ENCODE measurements at regions not wholly inside any gene's neighbourhood (a gene's known extent, or its start where the extent isn't known, plus 50 kb on each side); places are given as distances from the start of the nearest gene placed in this dataset.
"Not testable (repeated sequence)": the region's sequence is repeated elsewhere in the genome, so short reads cannot be mapped to it uniquely, and the experiment has no call there.

DNA sequence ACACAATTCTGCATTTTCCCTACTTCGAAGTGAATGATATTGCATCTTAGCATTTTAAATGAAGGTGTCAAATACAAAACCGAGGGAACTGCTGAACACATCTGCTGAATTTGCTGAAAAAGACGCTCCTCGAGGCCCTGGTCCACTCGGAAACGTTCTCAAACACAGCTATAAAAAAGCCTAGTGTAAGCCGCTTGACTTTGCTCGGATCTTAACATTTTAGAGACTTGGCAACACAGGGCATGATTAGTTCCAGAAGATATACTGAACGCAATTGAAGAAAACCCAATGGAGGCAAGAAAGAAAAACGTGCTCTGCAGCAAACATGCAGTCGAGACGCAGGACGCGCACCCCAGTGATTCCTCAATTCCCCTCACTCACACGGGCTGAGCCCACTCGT, 506.4 kb upstream of the AMELY start:
- DNase-seq (ENCODE audit: low read depth in 2 of 2), result no peak

- no peak for DNase-seq (ENCODE audit: low read depth in 2 of 2)
Observed at GRCh38 chrY:7416406-7416805, 504.9 kb upstream of the AMELY start.

DNA sequence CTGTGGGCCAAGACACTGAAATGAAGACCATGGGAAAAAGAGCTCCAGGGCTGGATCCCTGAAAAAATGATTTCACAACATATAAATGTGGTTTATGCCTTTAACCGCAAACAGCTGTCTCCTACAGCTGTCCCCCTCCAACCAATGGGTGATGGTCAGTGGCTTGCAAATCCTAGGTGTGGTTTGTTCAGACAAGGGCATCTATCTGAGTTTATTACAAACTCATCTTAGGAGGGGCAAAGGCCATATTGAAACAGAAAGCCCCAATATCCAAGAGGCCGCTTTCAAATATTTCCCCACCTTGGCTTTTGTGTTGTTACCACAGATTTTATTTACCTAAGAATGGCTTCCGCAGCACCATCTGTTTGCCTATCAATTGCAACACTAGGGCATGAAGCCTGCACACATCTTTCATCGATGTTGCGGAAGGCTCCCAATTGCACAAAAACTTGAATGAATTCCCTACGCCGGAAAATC, 503.6 kb upstream of the AMELY start:
- no peak for DNase-seq (ENCODE audit: low read depth in 2 of 2)

DNA sequence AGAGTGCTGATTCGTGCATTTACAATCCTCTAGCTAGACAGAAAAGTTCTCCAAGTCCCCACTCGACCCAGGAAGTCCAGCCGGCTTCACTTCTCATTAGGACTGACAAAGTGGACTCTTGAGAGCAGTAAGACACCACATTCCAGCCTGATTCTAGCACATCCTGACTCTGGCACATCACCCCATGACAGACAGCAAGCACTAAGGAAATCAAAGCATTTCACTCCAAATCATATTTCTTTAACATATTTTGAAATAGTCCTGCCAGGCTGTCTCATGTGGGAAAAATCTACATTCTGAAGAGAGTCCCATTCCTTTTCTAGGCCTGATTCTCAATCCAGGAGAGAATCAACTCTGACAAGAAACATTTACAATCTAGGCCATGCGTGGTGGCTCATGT, 478.5 kb upstream of the AMELY start:
- DNase-seq (ENCODE audit: low read depth in 2 of 2), result no peak

DNA sequence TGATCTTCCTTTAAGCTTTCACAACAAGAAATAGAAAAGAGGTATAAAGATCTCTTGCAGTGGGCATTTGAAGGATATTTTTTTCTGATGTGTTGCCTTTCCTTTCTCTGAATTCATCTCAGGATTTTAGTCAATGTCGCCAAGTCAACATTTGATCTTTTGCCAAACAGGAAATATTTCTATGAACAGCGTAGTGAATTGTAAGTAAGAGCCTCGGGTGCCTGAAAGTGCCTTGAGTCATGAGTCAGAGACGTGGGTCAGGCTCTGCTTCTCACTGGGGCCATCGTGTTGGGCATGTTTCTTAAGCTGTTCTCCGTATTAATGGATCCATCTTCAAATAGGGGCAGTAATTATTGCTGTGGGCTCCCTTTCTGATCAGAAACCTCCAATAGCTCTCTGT, 471.4 kb upstream of the AMELY start:
- DNase-seq (ENCODE audit: low read depth in 2 of 2), result peak in 1 of 2 donors; percentile 80

- DNase-seq (ENCODE audit: low read depth in 2 of 2), result no peak
Observed at GRCh38 chrY:7377091-7377490, 465.5 kb upstream of the AMELY start.

DNA sequence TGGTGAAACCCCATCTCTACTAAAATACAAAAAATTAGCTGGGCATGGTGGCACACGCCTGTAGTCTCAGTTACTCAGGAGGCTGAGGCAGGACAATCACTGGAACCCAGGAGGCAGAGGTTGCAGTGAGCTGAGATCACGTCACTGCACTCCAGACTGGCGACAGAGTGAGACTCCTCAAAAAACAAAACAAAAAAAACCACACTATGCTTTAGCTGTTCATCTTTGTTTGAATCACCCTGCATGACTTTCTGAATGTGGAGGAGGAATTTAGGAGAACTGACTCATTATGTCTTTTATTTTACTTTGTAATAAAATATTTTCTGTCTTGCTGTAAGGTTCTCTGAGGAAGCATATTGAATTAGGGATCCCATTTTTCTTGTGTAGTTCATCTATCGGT, 462.9 kb upstream of the AMELY start:
- not testable (repeated sequence) for DNase-seq (ENCODE audit: low read depth in 2 of 2)

GRCh38 chrY:7371953-7372352, 460.4 kb upstream of the AMELY start:
- not testable (repeated sequence) for DNase-seq (ENCODE audit: low read depth in 2 of 2)

- not testable (repeated sequence) for DNase-seq (ENCODE audit: low read depth in 2 of 2)
Observed at GRCh38 chrY:7371026-7371425, 459.5 kb upstream of the AMELY start.

DNA sequence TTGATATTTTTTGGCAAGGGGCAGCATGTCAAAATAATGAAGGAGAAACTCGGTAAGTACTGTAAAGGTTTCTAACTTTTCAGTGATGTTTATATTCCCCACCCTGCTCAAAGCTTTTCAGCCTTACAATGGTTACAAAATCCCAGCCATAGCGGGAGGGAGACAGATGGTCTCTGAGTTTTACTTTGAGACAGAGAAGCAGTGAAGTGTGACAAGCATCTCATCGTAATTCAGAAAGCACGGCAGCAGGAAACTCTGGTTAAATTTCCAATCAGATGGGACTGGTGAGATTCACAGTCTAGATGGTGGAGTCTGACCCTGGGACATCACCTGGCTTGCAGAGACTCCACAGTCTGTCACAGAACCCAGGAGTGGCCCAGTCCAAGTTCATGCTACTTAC, 448.0 kb upstream of the AMELY start:
- no peak for DNase-seq (ENCODE audit: low read depth in 2 of 2)

DNA sequence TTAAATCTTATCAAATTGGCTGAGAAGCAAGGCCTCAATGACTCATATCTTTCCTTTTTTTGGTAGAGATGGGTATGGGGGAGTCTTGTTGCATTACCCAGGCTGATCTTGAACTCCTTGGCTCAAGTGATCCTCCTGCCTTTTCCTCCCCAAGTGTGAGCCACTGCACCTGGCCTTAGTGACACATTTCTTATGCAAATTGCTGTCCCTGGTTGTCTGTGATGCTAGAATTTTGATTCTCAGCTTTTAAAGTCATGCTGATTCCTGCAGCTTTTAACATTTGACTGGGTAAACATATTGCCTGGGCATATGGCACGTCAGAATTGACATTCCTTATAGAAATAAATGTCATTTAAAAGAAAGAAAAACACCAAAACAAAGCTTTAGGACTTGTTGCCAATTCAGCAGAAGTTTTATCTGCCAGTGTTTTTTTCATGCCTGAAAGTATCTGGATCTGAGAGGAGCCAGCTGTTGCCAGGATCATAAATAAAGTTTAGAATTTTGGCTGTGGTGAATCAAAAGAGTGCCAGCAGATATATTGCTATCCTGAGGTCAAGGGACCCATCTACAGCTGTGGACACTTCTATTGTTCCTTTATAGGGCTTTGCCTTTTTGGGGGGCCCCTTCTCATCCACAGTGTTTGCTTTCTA, 446.7 kb upstream of the AMELY start:
- no peak for DNase-seq (ENCODE audit: low read depth in 2 of 2)

GRCh38 chrY:7355891-7356290, 444.3 kb upstream of the AMELY start:
- DNase-seq (ENCODE audit: low read depth in 2 of 2), result not testable (repeated sequence)

DNA sequence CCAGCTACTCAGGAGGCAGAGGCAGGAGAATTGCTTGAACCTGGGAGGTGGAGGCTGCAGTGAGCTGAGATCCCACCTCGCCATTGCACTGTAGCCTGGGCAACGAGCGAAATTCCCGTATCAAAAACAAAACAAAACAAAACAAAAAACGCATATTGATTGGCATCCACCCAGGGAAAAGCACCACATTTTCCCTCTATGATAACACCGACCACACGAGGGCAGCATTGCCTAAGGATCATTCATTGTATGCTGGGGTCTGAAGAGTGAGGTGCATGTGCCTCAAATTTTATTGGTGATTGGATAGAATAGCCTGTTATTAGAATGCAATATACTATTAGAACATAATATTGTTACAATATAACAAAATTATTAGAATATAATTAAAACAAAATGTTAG, 433.1 kb upstream of the AMELY start:
- peak in 1 of 2 donors; percentile 79 for DNase-seq (ENCODE audit: low read depth in 2 of 2)

- peak in 1 of 2 donors; percentile 84 for DNase-seq (ENCODE audit: low read depth in 2 of 2)
Observed at GRCh38 chrY:7343261-7343660, 431.7 kb upstream of the AMELY start.

GRCh38 chrY:7342732-7343131, 431.2 kb upstream of the AMELY start:
- DNase-seq (ENCODE audit: low read depth in 2 of 2), result peak in 1 of 2 donors; percentile 87

- DNase-seq (ENCODE audit: low read depth in 2 of 2), result peak in 1 of 2 donors; percentile 42
Observed at GRCh38 chrY:7339391-7340087, 428.0 kb upstream of the AMELY start.

DNA sequence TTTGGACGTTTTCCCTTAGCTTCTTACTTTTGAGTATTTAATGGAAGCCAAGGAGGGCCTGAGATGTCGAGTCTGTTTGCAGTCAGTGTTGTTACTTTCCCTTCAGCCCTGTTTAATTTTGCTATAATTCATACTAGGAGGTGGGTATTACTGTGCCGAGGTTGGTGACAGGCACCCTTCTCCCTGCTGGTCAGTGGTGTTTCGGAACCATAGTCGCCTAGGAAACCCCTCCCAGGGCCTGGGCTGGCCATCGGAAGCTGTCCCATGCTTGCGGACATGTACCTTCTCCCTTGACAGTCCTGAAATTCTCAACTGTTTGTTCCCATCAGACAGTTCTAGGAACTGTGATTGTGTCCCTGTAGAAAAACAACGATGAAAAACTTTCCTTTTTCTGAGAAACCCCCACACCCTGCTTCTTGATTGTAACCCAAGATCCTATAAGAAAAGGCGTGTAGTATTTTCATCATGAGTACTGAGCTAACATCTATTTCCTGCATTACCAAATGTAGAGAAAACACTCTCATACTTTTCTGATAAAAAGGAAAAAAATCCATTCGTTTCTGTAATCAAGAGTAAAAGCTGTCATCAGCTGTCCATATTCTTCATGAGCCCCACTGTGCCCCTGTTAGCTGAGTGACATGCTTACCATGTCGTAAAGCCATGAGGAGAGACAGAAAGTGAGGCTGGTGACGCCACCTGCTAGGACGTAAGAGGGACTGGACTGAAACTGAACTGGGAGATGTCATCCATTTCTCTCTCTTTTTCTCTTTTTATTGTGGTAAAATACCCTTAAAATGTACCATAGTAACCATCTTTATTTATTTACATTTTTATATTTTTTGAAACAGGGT, 424.7 kb upstream of the AMELY start:
- DNase-seq (ENCODE audit: low read depth in 2 of 2), result no peak

DNA sequence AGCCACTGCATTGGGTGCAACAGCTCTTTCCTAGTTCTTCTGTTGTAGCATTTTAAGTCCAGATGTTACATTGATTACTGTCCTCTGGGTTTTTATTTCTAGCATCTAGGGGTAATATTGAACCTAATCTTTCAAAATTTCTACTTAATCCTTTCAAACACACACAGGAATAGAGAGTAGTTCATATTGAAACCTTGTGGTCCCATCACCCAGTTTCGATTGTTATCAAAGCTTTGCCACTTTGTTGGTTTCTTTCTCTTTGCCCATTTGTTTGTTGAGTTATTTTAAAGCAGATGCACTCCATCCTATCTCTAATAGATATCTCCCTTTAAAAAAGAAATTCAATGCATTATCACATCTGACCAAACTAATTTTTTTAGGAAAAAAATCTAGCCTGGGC, 422.9 kb upstream of the AMELY start:
- DNase-seq (ENCODE audit: low read depth in 2 of 2), result no peak

- DNase-seq (ENCODE audit: low read depth in 2 of 2), result no peak
Observed at GRCh38 chrY:7326296-7327246, 415.0 kb upstream of the AMELY start.

- DNase-seq (ENCODE audit: low read depth in 2 of 2), result no peak
Observed at GRCh38 chrY:7325531-7325930, 414.0 kb upstream of the AMELY start.

DNA sequence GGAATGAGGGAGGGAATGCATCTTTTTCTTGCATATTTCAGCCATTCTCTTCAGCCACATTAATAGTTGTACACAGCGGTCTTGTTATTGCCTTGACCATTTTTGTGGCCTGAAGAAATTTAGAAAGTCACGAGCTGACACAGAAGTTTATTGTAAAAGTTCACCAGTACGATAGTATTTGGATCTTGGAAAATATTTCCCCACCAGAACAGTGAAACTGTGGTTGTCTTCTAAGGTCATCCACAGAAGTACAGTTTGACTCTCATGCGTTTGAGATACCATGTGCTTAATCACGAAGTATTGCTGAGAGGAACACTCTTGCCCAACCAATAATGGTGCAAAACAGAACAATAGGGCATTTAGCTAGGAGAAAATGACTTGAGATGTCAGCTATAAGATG, 409.2 kb upstream of the AMELY start:
- DNase-seq (ENCODE audit: low read depth in 2 of 2), result no peak
